GM06990 (cell line): ENCODE measurements at regions not wholly inside any gene's neighbourhood (a gene's known extent, or its start where the extent isn't known, plus 50 kb on each side); places are given as distances from the start of the nearest gene placed in this dataset.

Source experiments
- DNase-seq: peaks from one replicate; pipeline ENCODE4 v3.0.0-alpha.2; 2011; ENCODE audit not compliant: insufficient read length; ENCODE audit errors: extremely low read depth
- H3K27me3 ChIP-seq: replicated peaks from 2 replicates; pipeline ENCODE4 v1.6.0; 2011; ENCODE audit warnings: low read length; ENCODE audit not compliant: control insufficient read depth, insufficient read depth
- H3K36me3 ChIP-seq: 2 replicates; pipeline ENCODE4 v1.5.1; 2011; ENCODE audit warnings: low read length; ENCODE audit not compliant: control insufficient read depth, insufficient read depth
- H3K4me3 ChIP-seq: replicated peaks from 2 replicates; pipeline ENCODE4 v1.5.1; 2011; ENCODE audit warnings: low read depth, mild to moderate bottlenecking, control low read depth, low read length
- TF ChIP-seq, protein P1 (sequence below): IDR thresholded peaks from 2 replicates; pipeline ENCODE4 v1.5.1; 2011; ENCODE audit warnings: low read length, control low read depth, mild to moderate bottlenecking, inconsistent platforms; ENCODE audit not compliant: insufficient read depth, poor library complexity, severe bottlenecking

DNA sequence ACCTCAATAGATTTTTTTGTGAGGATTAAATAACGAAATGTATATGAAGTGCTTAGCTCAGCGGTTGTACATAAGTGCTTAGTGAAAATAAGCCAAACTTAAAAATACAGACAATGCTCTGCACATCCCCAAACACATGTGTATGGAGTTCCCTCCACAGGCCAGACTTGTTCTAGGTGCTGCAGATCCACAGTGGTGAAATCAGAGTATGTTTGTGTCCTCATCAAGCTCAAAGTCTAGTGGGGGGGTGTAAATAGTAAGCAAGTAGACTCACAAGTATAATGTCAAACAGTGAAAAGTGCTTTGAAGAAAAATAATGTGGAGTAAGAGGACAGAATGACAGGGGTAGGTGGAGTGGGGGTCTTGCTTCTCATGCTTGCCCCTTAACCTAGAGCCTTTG is 157.4 kb upstream of the SPRY4 start:
- no peaks in the 10 kb centered on the region for H3K36me3 ChIP-seq
- no peak for DNase-seq
- TF ChIP-seq, protein P1, sequence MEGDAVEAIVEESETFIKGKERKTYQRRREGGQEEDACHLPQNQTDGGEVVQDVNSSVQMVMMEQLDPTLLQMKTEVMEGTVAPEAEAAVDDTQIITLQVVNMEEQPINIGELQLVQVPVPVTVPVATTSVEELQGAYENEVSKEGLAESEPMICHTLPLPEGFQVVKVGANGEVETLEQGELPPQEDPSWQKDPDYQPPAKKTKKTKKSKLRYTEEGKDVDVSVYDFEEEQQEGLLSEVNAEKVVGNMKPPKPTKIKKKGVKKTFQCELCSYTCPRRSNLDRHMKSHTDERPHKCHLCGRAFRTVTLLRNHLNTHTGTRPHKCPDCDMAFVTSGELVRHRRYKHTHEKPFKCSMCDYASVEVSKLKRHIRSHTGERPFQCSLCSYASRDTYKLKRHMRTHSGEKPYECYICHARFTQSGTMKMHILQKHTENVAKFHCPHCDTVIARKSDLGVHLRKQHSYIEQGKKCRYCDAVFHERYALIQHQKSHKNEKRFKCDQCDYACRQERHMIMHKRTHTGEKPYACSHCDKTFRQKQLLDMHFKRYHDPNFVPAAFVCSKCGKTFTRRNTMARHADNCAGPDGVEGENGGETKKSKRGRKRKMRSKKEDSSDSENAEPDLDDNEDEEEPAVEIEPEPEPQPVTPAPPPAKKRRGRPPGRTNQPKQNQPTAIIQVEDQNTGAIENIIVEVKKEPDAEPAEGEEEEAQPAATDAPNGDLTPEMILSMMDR, result no peak
- no peak overlapping the region for H3K4me3 ChIP-seq
- H3K27me3 ChIP-seq, result peaks cover 2% of the 10 kb centered on the region

DNA sequence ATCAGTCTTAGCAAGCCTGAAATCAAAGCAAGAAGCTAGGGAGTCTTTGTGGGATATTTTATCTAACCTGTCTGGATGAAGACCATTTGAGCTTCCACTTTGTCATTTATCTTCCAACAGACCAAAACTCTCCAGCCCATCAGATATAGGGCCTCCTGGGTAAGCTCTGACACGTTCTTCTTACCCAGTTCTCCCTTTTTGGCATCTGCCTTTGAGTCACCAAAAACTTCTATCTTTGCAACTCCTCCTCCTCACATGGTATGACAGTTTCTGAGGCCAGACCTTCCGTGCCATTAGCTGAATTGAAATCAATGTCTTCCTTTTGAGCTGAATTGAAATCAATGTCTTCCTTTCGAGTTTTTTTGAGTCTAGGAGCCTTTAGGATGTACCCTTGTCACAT is 156.6 kb upstream of the SPRY4 start:
- no peaks in the 10 kb centered on the region for H3K36me3 ChIP-seq
- no peak for DNase-seq
- H3K27me3 ChIP-seq, result peaks cover 2% of the 10 kb centered on the region
- no peak overlapping the region for H3K4me3 ChIP-seq
- TF ChIP-seq, protein P1, result no peak

DNA sequence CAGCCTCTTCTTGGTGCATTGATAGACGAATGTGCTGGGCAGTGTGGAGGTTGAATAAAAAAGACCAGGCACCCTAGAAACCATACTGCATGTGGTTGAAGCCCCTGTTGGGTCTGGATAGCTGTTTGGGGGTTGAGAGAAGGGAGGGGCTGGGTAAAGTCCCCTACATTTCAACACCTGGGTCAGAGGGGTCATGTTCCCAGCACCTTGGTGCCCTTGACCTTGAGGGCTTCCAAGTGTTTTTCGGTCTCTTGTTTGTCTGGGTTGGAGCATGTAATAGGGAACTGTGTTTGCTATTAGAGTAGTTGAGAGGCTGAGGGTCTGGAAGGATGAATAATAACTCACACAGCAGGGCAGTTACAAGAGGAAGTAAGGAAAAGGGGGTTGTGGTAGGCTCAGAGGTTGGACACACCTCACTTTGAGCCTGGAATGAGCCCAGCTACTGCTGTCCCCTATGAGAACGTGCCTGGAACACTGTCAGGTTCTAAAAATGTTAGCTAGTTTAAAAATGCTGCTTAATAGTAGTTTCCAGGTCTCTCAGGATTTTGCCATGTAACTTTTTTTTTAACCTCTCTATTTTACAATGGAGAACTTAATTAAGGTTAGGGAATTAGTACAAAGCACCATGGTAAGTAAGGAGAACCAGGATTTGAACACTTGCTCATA is 155.2 kb upstream of the SPRY4 start:
- Histone ChIP-seq H3K27me3 (peaks cover 2% of the 10 kb centered on the region), H3K36me3 (no peaks in the 10 kb centered on the region), H3K4me3 (no peak overlapping the region)
- no peak for DNase-seq
- TF ChIP-seq, protein P1, result no peak

DNA sequence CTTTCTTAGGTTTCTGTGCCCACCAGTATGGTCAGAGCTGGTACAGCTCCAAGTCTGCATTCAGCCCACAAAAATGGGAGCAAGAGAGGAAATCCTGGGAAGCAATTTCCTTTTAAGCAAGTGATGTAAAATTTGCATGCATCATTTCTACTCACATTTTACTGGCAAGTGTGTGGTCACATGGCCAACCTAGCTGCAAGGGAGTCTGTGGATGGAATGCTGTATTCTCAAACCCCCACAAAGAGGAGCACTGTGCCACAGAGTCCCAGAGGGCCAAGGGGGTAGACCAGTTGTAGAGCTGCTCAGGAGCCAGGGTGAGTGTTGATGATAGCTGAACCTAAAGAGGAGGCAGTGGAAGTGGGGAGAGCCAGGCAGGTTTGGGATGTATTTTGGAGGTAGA is 154.3 kb upstream of the SPRY4 start:
- TF ChIP-seq, protein P1, result no peak
- Histone ChIP-seq H3K4me3 (no peak overlapping the region), H3K27me3 (no peaks in the 10 kb centered on the region; the same call in none of the 2 replicates), H3K36me3 (no peaks in the 10 kb centered on the region)
- DNase-seq, result no peak

DNA sequence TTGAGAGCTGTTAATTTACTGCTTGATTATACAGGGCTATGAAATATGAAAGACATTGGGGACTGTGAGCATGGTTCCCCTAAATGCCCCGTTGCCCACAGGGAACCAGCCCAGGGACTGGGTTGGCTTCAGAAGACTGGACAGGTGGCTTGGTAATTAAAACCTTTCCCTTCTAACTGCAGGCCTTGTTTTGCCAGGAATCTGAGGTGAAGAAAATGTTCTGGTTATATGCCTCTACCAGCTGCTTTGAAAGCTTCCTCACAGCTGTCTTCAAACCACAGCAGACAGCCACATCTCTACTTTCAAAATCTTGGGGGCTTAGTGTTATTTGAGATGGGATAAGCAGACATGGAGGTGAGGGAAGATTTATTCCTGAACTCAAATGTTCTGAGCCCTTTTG is 153.3 kb upstream of the SPRY4 start:
- TF ChIP-seq, protein P1, result no peak
- Histone ChIP-seq H3K27me3 (no peaks in the 10 kb centered on the region; the same call in none of the 2 replicates), H3K36me3 (no peaks in the 10 kb centered on the region), H3K4me3 (no peak overlapping the region)
- DNase-seq, result no peak

DNA sequence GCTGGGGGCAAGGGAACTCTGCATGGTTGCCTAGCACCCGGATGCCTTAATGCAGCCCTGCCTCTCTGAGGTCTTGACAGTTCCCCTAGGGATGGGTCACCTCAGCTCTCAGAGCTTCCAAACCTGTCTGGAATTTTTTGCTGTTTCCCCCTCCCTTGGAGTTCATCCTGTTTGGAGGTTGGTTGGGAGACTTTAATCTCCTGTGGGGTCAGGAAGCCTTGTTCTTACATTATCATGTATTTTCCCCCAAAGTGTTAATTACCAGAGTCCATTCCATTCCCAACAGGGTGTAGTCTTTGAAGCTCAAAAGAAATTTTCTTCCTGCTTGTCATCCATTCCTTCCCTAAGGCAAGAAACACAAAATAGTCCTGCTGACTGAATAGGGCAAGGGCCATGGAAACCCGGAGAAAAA is 150.3 kb upstream of the SPRY4 start:
- no peaks in the 10 kb centered on the region for H3K36me3 ChIP-seq
- TF ChIP-seq, protein P1, result no peak
- no peak overlapping the region for H3K4me3 ChIP-seq
- H3K27me3 ChIP-seq, result no peaks in the 10 kb centered on the region; the same call in 1 of the 2 replicates
- DNase-seq, result no peak
